GM03348 (cell line): ENCODE measurements at regions not wholly inside any gene's neighbourhood (a gene's known extent, or its start where the extent isn't known, plus 50 kb on each side); places are given as distances from the start of the nearest gene placed in this dataset.

Experiments
- DNase-seq: peaks from one replicate; pipeline ENCODE4 v3.0.0; 2012; ENCODE audit warnings: low spot score

DNA sequence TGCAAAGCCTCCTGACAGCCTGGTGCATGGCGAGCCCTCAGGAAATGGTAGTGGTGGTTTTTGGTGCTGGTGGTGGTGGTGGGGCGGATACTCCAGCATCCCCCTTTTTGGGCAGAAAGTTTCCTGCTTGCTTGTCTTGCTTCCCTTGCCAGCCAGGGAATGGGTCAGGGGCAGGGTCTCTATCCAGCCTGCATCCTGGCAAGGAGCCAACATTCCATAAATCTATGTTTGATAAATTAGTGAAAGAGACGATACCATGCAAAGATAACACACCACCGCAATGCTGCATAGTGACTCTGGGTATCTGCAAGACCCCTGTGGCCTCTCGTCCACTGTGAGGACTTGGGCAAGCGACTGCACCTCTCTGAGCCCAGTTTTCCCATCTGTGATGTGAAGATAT is 246.2 kb downstream of the LRFN2 start:
- no peak for DNase-seq

DNA sequence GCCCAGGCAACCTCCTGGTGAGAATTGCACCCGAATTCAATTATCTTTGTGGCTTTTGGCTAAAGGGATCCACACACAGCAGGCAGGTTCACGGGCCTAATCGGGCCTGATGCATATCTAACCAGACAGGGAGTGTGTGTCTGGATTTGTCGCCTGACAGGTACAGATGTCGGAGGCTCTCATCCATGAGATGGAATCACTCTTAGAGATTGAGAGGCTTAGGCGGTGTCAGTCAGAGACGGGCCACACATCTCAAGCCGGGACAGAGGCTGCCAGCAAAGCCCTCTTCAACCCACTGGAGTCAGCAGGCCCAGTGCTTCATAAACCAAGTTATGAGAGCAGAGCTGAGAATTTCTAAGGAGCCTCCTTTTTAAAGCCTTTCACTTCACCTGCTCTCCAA is 247.0 kb downstream of the LRFN2 start:
- DNase-seq, result no peak

DNA sequence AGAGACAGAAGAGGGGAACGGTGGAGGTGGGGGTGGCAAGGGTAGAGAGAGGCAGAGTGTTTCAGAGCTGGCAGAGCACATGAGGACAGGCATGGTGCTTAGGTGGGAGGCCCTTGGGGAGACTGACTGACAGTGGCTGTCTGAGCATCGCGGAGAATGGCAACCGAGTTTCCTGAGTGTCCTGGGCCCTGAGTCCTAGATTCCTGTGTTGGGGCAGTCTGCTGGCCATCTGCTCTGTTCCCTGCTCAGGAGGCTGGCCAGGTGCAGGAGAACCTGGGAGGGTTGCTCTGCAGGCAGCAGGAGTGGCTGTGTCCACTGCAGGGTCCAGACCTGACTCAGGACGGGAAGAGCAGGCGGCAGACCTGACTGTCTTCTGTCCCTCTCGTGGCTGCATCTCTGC is 248.9 kb downstream of the LRFN2 start:
- DNase-seq, result no peak

DNA sequence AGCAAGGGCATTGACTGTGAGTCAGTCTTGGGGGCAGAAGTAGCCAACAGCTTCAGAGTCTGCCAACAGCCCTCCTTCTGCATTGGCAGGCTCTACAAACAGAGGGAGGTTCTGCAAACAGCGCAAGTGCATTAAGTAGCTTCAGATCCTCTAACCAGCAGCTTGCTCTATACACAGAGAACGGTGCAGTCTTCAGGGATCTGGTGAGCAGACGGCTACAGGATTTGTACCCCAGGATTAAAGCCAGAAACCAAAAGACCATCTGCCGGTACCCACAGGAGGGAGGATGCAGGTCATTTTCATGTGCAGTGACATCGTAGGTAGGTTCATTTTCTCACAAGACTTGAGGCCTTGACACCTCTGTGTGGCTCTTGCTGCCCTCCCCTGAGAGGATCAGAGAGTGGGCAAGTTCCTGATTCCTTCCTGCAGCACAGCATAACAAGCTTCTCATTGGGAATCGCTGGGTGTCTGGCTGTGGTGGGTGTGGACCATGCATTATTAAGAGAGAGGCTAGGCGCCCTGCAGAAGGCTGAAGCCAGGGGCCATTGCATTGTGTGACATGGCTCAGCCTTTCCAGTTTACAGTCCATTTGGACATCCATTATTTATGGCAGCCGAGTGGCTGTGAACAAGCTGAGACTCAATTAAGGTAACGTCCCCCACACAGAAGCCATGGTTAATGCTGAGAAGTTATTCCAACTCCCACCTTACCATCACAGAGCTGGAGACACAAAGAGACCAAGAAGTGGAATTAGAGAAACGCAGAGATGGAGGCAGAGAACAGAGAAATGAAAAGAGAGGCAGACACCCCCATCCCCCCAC is 250.0 kb downstream of the LRFN2 start:
- DNase-seq, result no peak

DNA sequence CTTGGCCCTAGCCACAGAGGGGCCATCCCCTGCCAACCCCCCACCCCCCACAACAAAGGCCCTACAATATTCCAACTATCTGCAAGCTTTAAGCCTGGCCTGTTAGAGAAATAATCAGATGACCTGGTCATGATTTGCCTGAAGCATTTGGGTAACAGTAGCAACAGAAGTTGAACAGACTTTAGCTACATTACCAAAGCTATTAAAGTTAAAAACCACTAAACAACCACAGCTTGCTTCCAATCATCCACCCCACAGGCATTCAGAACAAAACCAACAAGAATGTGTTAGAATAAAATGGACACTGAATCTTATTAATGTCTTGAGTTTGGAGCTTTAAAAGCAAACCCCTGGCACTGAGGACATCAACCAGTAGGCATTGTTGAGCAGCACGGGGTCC is 250.9 kb downstream of the LRFN2 start:
- no peak for DNase-seq

DNA sequence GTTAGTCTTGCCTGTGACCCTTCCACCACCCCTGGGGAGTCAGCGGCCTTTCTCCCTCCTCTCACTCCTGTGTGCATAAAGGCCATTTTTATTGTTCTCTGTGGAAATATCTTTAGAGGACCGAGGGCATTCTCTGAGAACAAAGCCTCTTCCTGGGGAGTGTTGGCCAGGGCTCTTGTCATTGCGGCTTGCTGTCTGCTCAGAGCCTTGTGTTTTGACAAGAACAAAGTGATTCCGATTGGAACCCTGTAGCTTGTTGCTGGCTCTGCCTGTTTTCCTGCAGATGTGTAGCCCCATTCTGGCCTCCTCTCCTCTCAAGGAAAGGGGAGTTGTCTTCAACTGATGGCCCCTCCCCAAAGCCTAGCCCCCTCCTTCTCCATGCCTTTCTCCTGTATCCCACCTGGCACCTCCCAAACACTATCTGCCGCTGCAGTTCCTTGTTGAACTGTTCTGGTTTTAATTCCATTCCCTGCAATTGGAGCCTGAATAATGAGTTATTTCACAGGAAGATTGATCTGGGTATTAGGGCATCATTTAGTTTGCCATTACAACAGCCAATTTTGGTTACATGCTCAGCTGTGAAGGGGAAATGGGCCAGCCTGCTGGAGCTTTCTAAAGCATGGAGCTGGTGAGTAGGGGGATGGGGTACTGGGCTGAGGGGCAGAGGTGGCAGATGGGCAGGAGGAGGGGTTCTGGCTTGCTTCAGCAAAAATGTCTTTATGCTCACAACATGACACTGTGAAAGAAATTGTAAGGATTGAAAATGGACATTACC is 252.5 kb downstream of the LRFN2 start:
- no peak for DNase-seq

DNA sequence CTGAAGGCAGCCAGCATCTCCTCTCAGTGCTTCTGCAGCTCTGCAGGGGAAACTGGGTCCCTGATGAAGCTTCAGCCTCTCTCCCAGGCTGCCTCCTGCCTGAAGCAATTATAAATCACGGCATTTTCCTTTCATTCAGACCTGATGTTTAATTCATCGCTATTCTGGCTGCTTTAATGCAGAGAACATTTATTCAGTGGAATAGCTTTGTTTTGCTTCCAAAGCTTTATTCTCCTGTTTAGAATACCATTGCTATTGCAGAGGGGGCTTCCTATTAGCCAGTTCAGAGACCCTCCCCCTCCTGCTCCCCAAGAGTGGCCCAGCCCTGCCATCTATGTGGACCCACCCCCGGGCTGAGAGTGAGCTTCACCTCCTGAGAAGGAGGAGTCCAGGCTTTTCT is 255.6 kb downstream of the LRFN2 start:
- no peak for DNase-seq

DNA sequence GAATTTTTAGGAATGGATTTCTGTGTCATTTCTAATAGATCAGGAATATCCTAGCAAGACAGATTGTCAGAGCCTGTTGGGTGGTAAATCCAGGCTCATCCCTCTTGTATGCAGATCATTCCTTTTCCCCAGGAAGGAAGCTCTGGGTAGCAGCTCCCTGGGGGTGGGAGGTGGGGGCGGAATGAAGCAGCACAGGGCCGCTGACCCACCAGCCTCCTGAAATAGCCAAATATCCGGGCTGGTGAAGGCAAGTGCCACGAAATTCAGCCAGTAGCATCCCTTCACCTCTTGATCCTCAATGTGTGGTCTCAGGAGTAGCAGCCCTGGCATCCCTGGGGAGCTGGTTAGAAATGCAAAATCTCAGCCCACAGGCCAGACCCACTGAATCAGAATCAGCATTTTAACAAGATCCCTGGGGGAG is 256.9 kb downstream of the LRFN2 start:
- DNase-seq, result no peak

DNA sequence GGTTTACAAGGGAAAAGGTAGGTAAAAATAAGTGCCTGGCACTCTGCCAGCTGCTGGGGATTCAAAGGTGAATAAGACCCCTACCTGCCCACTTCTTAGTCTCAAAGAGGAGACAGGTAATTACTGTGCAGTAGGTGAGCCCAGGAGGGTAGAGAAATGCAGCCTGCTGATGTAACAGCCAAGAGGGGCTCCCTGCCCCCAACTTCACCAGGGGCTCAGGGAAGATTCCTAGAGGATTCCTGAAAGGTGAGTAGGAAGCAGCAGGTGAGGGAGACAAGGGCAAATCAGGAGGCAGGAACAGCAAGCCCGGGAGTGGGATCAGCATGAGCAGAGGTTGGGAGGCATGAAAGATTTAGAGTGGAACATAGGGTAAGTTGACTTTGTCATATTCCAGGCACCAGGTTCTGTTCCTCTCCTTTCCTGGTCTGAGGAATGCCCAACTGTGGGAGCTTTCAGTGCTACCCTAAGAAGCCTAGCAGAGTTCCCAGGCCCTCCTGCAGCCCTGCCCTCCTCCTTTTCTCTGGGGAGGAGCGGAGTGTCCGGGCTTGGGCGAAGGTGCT is 258.1 kb downstream of the LRFN2 start:
- DNase-seq, result no peak

DNA sequence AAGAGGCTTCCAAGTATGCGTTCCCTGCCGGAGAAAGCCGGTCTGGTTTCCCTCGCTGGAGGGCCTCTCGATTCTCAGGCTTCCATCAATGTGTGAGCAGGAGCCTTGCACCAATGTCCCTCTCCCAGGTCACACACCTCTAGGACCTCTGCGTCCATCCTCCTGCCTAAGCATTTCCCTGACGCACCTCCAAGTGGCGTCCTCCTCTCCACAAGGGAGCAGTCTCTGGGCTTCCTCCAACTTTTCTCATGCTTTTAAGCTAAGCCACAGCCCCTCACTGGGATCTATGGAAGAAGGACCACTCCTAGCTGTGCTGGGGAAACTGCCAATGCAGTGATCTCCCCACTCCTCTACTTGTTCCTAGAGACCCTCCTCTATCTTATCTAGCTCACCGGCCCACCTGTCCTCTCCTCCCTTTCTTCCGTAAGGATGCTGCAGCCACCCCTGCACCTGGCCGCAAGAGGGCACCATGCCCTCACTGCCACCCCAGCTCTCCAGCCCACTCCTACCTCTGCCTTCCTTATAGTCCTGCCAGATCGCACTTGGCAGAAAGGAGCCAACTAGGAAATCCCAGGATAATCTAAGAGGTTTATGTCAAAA is 258.7 kb downstream of the LRFN2 start:
- DNase-seq, result no peak

DNA sequence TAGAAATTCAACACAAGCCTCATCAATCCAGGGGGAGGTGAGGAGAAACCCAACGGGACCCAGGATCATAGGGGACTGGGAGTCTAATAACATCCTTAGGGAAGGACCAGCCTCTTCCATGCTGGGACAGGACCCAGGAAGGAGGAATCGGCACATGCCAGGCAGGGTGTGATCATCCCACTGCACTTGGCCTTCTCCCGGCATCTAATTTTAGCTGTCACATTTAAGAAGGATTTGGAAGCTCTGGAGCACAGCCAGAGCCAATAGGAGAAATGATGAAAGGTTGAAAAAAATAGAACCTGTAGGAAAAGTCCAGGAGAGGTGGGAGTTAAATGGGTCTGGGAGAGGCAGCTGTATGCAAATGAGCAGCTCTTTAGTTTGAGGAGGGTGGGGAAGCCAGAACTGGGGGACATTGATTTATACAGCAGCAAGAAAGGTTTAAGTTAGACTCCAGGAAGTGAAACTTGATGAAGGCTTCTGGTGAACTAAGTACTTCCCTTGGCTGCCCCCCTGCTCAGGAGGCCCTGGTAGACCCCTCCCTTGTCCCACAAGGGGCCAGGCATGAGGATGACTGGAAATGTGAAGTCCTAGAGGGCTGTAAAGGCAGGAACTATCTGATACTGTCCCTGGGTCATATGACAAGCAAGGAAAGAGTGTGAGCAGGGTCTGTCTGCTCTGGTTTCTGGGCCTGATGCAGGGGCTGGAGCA is 260.3 kb downstream of the LRFN2 start:
- DNase-seq, result no peak

DNA sequence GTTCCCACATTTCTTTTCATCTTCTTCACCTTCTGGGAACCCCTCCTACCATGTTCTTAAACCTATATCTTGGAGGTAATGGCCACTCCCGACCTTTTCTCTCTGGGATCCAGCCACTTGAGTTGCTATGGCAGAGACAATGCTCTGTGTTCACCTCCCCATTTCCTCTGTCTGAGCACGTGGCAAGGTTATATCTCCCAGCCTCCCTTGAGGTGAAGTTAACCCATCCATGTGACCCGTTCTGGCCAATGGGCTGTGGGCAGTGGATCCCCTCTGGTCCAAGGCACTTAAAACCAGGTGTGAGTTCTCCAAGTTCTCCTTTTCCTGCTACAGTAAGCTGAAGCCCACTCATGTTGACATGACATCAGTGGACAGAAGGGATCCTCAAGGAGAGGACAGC is 261.4 kb downstream of the LRFN2 start:
- DNase-seq, result no peak

DNA sequence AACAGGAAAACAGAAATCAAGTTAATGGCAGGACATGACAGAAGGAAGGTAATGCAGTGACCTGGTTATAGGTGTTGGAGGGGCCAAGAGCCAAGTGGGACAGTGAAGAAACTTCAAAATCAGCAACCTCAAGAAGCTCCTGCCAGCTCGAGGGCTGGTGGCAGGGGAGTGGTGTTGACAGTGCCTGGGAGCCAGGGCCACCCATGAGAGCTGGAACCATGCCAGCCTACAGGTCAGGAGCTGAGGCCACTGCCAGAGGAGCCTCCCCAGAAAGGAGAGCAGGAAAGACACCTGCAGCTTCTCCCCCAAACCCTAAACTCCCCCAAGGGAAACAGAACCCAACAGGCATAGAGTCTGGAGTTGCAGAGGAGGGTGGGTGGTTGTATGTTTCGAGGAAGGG is 262.1 kb downstream of the LRFN2 start:
- DNase-seq, result no peak

DNA sequence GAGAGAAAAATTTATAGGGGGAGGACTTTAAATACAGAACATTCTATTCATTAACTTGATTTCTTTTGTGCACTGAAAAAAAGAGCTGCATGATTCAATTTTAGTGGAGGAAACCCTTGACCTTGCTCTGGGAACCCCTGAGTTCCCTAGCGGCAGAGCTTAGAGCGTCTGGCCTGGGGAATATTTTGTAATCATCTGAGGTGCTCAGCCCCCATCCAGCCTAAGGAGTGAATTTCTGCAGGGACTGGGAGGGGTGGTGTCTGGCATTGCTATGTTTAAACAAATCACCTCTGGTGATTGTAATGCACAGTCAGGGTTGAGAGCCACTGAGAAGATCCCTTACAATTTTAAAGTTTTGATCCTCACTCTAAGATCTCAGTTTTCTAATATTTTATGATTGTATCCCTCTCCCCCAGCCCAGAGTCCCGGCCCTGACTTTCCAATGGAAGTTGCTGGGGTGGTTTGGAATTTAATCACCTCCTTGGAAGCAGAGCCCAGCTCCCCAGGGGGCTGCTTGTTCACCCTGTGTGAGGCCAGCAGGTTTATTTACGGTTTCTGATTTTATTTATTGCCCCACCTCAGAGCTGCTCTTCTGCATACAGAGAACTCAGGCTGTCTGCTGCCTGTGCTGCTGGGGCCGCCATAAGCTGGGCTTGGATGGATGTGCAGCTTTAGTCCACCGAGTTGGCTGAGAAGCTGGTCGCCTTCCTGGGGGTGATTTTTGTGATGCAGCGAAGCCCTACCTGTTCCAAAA is 263.1 kb downstream of the LRFN2 start:
- no peak for DNase-seq

DNA sequence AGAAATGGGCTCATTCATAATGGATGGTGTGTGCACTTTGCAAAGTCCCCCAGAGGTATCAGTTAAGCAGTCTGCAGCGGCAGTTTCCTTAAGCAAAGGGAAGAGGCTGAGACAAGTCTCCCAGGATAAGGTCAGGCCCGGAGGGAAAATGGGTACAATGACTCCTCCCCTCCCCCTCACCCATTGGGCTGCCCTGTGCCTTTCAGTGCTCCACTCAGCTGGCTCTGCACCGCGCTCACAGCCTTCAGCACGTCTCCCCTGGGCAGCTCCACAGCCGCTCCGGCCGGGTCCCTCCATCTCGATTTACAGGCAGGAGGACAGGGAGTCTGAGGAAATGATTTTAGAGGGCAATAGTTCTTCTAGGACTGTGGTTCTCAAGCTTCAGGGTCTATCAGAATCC is 264.8 kb downstream of the LRFN2 start:
- DNase-seq, result no peak

DNA sequence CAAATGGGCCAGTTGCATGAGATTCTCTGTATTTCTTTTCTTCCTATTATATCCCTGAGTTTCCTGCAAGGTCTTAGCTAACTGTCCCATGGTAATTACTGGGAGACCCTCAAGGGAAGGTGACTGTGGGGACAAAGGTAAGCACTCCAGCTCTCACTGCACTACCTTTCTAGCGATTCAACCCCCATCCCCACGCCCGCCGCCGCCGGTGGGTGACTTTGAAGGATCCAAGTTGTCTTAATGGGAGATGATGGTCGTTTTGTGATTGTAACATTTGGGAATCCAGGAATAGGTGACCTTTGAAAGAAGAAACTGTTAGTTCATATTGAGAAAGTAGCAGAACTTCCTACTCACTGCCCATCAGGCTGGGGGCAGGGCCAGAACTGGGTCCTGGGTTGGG is 265.5 kb downstream of the LRFN2 start:
- no peak for DNase-seq

DNA sequence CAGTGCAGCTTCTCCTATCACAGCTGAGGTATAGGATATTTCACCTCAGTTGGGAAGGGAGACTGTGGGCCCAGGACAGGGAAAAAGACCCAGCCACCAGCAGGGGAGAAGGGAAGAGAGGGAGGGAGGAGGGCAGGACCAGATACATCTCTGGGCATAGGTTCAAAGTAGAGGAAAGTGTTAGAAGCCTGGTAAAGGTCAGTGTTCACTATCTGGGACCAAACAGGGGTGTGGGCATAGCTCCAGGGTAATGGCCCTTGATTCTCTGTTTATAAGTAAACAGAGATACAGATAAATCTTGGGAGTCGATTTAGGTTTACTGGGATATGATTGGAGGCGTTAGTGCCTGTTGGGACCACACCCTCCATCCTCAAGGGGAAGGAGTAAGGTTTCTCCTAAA is 266.2 kb downstream of the LRFN2 start:
- no peak for DNase-seq

DNA sequence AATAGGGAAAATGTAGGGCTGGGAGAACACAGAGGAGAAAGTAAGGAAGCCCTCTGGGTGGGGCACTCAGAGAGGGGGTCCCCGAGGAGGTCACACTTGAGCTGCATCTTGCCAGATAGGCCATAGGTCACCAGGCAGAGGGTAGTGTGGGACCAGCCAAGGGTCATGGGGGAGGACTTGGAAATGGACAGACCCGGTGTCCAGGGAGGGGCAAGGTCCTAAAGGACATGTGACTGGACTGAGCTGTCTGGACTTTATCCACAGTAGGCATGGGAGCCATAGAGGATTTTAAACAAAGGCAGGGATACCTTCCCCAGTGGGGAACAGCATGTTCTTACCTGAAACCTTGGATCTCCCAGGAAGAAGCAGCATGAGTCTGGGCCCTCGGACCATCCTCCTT is 266.7 kb downstream of the LRFN2 start:
- DNase-seq, result no peak

DNA sequence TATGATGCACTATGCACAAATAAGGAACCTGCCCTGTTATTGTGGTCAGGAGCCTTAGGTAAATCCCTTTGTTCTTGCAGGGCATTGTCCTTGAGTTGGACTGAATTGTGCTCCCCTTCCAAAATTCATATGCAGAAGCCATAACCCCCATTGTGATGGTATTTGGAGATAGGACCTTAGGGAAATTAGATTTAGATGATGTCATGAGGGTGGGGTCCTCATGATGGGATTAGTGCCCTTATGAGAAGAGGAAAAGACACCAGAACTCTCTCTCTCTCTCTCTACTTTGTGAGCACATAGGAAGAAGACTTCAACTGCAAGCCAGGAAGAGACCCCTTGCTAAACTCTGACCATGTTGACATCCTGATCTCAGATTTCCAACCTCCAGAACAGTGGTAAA is 268.0 kb downstream of the LRFN2 start:
- DNase-seq, result no peak

DNA sequence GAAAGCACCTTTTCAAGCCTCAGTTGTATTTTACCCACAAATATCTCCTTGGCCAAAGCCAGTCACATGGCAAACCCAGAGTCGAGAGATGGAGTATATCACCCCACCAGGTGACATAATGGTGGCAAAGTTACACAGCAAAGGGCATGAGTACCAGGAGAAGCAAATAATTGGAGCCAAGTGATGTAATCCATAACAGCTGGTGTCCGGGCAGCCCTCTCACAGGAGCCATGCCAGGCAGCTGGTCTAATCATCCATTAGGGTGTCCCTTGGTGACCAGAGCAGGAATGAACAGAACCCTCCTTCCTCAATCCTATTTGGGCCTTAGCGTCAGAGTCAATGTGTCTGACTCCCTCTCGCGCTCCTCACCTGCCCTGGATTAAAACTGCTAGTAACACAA is 272.1 kb downstream of the LRFN2 start:
- DNase-seq, result no peak

DNA sequence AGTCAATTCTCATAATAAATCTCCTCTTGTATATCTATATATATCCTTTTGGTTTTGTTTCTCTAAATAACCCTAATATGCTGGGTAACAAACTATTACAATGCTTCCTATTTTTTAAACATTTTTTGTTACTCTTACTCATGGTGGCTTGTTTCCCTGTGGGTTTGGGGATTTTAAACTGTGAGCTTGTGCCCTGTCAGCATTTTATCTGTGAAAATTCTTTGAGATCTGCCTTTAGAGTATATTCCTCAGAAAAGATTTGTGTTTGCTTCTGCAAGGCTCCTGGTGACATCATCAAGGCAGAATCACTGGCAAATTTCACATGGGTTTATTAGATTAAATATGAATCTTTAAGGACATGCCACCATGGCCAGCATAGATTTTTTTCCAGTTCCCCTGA is 273.6 kb downstream of the LRFN2 start:
- DNase-seq, result no peak
